NCI-H446 (cell line): ENCODE measurements at regions not wholly inside any gene's neighbourhood (a gene's known extent, or its start where the extent isn't known, plus 50 kb on each side); places are given as distances from the start of the nearest gene placed in this dataset.
A peak's percentile ranks its signal among the peaks of the same experiment; 100 is the strongest.
"Not testable (repeated sequence)": the region's sequence is repeated elsewhere in the genome, so short reads cannot be mapped to it uniquely, and the experiment has no call there.

Source experiments
- DNase-seq, 2 experiments: peaks; one replicate each; lab custom pipeline; 2025; lab: John Stamatoyannopoulos, UW

GRCh38 chr14:49946320-49947141 lies 53.6 kb downstream of the ARF6 start:
- DNase-seq = peak; percentile 84 to 92

- peak in 1 of 2 experiments; percentile 17 for DNase-seq
Measured at GRCh38 chr14:49947506-49947905, 54.6 kb downstream of the ARF6 start.

- no peak for DNase-seq
Measured at GRCh38 chr14:49950275-49951228, 57.7 kb downstream of the ARF6 start.

GRCh38 chr14:49951229-49951607 lies 58.3 kb downstream of the ARF6 start:
- no peak for DNase-seq

GRCh38 chr14:49951691-49952345 lies 58.9 kb downstream of the ARF6 start:
- no peak for DNase-seq

GRCh38 chr14:49953196-49953595 lies 60.3 kb downstream of the ARF6 start:
- DNase-seq = no peak

- DNase-seq = no peak
Measured at GRCh38 chr14:49954171-49954631, 61.3 kb downstream of the ARF6 start.

GRCh38 chr14:49955024-49955423 lies 62.1 kb downstream of the ARF6 start:
- no peak for DNase-seq

GRCh38 chr14:49957089-49957852 lies 64.4 kb downstream of the ARF6 start:
- no peak for DNase-seq

GRCh38 chr14:49959822-49960408 lies 67.0 kb downstream of the ARF6 start:
- DNase-seq = no peak

GRCh38 chr14:49960453-49960852 lies 67.6 kb downstream of the ARF6 start:
- DNase-seq = no peak

- DNase-seq = no peak
Measured at GRCh38 chr14:49961270-49962222, 68.7 kb downstream of the ARF6 start.

- DNase-seq = no peak
Measured at GRCh38 chr14:49962621-49963020, 69.7 kb downstream of the ARF6 start.

GRCh38 chr14:49965068-49965651 lies 72.3 kb downstream of the ARF6 start:
- not testable (repeated sequence) for DNase-seq

- no peak for DNase-seq
Measured at GRCh38 chr14:49966304-49966809, 73.5 kb downstream of the ARF6 start.

- no peak for DNase-seq
Measured at GRCh38 chr14:49966971-49967630, 74.2 kb downstream of the ARF6 start.

- DNase-seq = no peak
Measured at GRCh38 chr14:49969961-49970360, 77.1 kb downstream of the ARF6 start.

GRCh38 chr14:49970474-49971147 lies 77.7 kb downstream of the ARF6 start:
- peak in 1 of 2 experiments; percentile 3 for DNase-seq
